ENCODE measurements at regions not wholly inside any gene's neighbourhood (a gene's known extent, or its start where the extent isn't known, plus 50 kb on each side); places are given as distances from the start of the nearest gene placed in this dataset.

GRCh38 chr11:116078101-116078591, 573.9 kb upstream of the CADM1 start:
- TF ChIP-seq RORA (CRISPR knock-in tag; IDR thresholded peaks at IDR 0.05) = no peak
- TF ChIP-seq CEBPB (IDR thresholded peaks at IDR 0.05; ENCODE audit: borderline replicate concordance, low read depth, low read length) = no peak
- no peak for TF ChIP-seq ZNF567 (CRISPR knock-in tag; IDR thresholded peaks at IDR 0.05; ENCODE audit: borderline replicate concordance)

Data from HepG2 (cell line).